ENCODE measurements at regions not wholly inside any gene's neighbourhood (a gene's known extent, or its start where the extent isn't known, plus 50 kb on each side); places are given as distances from the start of the nearest gene placed in this dataset.

DNA sequence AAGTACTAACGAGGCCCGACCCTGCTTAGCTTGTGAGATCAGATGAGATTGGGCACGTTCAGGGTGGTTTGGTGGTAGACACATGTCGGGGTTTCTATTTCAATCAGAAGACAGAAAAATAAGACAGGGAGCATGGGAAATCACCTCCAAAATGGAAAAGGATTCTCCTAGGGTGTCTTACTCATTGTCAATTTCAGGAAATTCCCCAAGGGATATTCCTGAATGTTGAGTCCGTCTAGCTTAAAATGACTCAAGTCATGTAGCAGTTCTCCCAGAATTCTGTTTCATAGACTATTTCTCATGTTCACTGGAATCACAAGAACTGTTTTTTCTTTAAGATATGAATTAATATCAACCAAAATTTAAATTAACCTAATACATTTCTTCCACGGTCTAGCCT is 380.1 kb downstream of the EFNB2 start:
- TF ChIP-seq EZH2 (IDR thresholded peaks at IDR 0.05) (no peak), POLR2AphosphoS5 (IDR thresholded peaks at IDR 0.05; ENCODE audit: borderline replicate concordance, low read depth, low read length) (no peak)

Measured in SK-N-MC (cell line).